Type B pancreatic cell (in vitro differentiated cells): ENCODE measurements at regions not wholly inside any gene's neighbourhood (a gene's known extent, or its start where the extent isn't known, plus 50 kb on each side); places are given as distances from the start of the nearest gene placed in this dataset.

Experiments
- DNase-seq: peaks from one replicate; pipeline ENCODE4 v3.0.0; 2021; ENCODE audit warnings: mixed read lengths; ENCODE audit not compliant: unreplicated experiment; ENCODE audit errors: extremely low spot score
- H3K27ac Mint-ChIP-seq: 2 replicates; pipeline ENCODE4 v1.8.0; 2021; ENCODE audit warnings: mild to moderate bottlenecking, mixed read lengths
- H3K27me3 Mint-ChIP-seq: 2 replicates; pipeline ENCODE4 v1.8.0; 2021; ENCODE audit warnings: mixed read lengths
- H3K36me3 Mint-ChIP-seq: 2 replicates; pipeline ENCODE4 v1.8.0; 2021; ENCODE audit warnings: mixed read lengths
- H3K4me1 Mint-ChIP-seq: one replicate; pipeline ENCODE4 v1.8.0; 2021; ENCODE audit warnings: mixed read lengths; ENCODE audit not compliant: unreplicated experiment
- H3K4me3 Mint-ChIP-seq: 2 replicates; pipeline ENCODE4 v1.8.0; 2021; ENCODE audit warnings: mild to moderate bottlenecking, mixed read lengths
- H3K9me3 Mint-ChIP-seq: 2 replicates; pipeline ENCODE4 v1.8.0; 2021; ENCODE audit warnings: mixed read lengths
- TF ChIP-seq, protein P1 (sequence below): fragments of 200-600 bp; sonication (generic); conservative IDR thresholded peaks from 2 replicates; pipeline ENCODE4 v1.5.0; 2021; ENCODE audit warnings: antibody characterized with exemption, mild to moderate bottlenecking

DNA sequence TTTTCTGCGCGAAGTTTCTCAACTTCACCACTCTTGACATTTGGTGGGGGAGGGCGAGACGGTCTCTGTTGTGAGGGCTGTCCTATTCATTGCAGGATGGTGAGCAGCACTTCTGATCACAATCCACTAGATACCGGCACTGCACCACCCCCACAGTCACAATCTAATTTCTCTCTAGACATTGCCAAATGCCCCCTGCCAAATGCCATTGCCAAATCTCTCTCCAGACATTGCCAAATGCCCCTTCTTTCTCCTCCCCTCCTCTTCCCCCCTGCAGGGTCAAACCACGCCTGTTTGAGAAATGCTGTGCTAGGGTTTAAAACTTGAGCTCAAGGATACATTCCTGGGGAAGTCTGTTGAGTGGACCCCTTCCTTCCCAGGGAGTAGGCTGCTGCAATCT lies 603.5 kb upstream of the CDH4 start:
- DNase-seq = no peak
- no peaks in the 10 kb centered on the region for H3K4me1 Mint-ChIP-seq
- H3K4me3 Mint-ChIP-seq = no peak overlapping the region
- TF ChIP-seq, protein P1, sequence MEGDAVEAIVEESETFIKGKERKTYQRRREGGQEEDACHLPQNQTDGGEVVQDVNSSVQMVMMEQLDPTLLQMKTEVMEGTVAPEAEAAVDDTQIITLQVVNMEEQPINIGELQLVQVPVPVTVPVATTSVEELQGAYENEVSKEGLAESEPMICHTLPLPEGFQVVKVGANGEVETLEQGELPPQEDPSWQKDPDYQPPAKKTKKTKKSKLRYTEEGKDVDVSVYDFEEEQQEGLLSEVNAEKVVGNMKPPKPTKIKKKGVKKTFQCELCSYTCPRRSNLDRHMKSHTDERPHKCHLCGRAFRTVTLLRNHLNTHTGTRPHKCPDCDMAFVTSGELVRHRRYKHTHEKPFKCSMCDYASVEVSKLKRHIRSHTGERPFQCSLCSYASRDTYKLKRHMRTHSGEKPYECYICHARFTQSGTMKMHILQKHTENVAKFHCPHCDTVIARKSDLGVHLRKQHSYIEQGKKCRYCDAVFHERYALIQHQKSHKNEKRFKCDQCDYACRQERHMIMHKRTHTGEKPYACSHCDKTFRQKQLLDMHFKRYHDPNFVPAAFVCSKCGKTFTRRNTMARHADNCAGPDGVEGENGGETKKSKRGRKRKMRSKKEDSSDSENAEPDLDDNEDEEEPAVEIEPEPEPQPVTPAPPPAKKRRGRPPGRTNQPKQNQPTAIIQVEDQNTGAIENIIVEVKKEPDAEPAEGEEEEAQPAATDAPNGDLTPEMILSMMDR = no peak
- no peak overlapping the region for H3K27ac Mint-ChIP-seq
- peaks cover 18% of the 10 kb centered on the region for H3K27me3 Mint-ChIP-seq
- H3K36me3 Mint-ChIP-seq = no peaks in the 10 kb centered on the region
- H3K9me3 Mint-ChIP-seq = no peaks in the 10 kb centered on the region

DNA sequence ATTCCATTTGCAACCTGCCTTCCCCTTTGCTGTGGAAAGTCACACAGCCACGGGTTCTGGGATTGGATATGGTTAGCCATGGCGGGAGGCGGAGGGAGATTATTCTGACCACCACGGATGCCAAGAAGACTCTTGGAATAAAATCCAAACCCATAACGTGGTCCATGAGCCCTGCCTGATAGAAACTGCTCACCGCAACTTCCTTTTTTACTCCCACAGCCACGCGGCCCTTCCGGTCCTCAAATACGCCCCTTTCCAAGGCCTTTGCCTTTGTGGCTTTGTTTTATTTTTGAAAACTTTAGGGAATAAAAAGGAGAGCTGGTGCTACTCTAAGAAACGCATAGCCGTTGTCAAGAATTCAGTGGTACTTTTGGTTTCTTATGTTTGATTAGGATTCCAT lies 602.5 kb upstream of the CDH4 start:
- Mint-ChIP-seq H3K4me1 (no peaks in the 10 kb centered on the region), H3K9me3 (no peaks in the 10 kb centered on the region), H3K36me3 (no peaks in the 10 kb centered on the region), H3K27me3 (peaks cover 18% of the 10 kb centered on the region), H3K27ac (no peak overlapping the region), H3K4me3 (no peak overlapping the region)
- DNase-seq = no peak
- TF ChIP-seq, protein P1 = no peak

DNA sequence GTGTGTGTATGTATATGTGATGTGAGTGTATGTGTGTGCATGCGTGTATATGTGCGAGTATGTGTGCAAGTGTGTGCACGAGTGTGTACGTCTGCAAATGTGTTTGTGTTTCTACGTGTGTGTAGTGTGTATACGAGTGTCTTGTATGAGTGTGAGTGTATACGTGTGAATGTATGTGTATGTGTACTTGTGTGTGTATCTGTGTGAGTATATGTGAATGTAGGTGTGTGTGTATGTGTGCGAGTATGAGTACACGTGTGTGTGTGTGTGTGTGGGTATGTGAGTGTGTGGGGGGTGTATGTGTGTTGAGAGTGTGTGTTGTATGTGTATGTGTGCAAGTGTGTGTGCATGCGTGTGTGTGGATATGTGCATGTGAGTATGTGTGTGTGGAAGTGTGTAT lies 602.0 kb upstream of the CDH4 start:
- H3K9me3 Mint-ChIP-seq = peaks cover under 1% of the 10 kb centered on the region
- no peak overlapping the region for H3K27ac Mint-ChIP-seq
- H3K4me3 Mint-ChIP-seq = no peak overlapping the region
- H3K36me3 Mint-ChIP-seq = no peaks in the 10 kb centered on the region
- DNase-seq = no peak
- no peaks in the 10 kb centered on the region for H3K4me1 Mint-ChIP-seq
- H3K27me3 Mint-ChIP-seq = peaks cover 14% of the 10 kb centered on the region
- TF ChIP-seq, protein P1 = no peak

DNA sequence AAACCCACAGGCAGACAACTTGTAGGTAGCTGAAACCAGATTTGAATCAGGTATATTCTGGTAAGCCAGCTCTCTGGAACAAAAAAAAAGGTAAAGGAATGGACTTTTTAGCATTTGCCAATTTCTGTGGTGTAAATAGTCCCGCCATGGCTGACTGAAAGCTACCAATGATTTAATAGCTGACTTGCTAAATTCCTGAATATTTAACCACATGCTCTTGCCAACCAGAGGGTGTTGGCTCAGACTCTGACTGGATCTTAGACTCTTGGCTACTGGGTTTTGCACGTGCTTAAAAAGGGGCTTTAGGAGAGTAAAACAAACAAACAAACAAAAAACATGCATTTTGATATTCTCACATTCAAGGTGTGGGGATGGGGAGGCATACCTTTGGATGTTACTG lies 600.0 kb upstream of the CDH4 start:
- Mint-ChIP-seq H3K36me3 (no peaks in the 10 kb centered on the region), H3K4me3 (no peak overlapping the region), H3K27ac (no peak overlapping the region), H3K9me3 (peaks cover 5% of the 10 kb centered on the region), H3K27me3 (peaks cover 10% of the 10 kb centered on the region), H3K4me1 (no peaks in the 10 kb centered on the region)
- DNase-seq = no peak
- TF ChIP-seq, protein P1 = no peak

DNA sequence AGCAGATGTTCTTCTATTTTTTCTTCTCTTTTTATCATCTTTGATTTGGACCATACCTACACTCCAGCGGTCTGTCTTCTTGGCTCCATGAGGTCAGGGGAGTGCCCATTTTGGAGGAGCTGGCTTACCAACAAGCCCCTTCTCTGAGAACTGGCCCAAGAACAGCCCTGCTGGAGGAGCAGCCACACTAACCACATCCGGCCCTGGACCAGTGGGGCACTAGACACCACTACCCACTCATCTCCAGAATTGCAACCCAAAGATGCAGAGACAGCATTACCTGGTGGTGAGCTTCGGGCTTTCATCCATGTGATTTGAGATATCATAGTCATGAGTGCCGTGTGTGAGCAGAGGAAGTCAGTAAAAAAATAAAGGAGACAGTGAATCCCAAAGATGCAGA lies 599.4 kb upstream of the CDH4 start:
- TF ChIP-seq, protein P1 = no peak

DNA sequence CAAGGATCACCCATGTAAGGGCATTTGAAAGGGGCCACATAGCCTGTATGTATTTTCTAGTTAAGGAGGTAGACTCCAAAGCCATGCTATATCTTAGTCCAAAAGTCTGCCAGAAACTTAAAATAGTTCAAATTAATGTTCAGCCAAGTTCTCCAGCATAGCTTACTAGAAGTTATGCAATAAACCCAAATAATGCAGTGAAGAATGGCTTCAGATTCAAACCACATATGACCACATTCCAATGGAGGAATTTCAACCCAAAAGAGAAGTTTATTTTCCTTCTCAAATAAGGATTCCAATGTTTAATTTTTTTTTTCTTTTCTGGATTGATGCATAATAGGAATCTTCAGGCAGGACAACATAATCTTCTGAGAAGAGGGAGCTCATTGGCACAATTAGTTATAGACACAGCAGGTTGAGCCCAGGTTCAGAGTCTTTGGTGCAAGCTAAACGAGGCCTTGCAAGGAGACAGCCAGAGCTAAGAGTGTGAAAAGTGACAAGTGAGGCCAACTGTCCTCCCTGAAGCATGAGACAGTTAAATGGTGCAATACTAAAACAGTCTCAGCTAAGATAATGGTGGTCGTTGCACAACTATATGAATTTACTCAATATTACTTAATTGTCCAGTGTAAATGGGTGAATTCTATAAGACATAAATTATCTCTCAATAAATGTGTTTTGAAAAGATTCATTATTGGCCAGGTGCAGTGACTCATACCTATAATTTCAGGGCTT lies 598.8 kb upstream of the CDH4 start:
- peaks cover 5% of the 10 kb centered on the region for H3K9me3 Mint-ChIP-seq
- no peak overlapping the region for H3K4me3 Mint-ChIP-seq
- H3K27me3 Mint-ChIP-seq = peaks cover 10% of the 10 kb centered on the region
- no peak overlapping the region for H3K27ac Mint-ChIP-seq
- TF ChIP-seq, protein P1 = no peak
- DNase-seq = no peak
- no peaks in the 10 kb centered on the region for H3K4me1 Mint-ChIP-seq
- no peaks in the 10 kb centered on the region for H3K36me3 Mint-ChIP-seq

More for the DNA sequence above, 599.4 kb upstream of the CDH4 start:
- H3K27me3 Mint-ChIP-seq = peaks cover 10% of the 10 kb centered on the region
- peaks cover 5% of the 10 kb centered on the region for H3K9me3 Mint-ChIP-seq
- no peak overlapping the region for H3K27ac Mint-ChIP-seq
- no peaks in the 10 kb centered on the region for H3K36me3 Mint-ChIP-seq
- no peaks in the 10 kb centered on the region for H3K4me1 Mint-ChIP-seq
- DNase-seq = no peak
- H3K4me3 Mint-ChIP-seq = no peak overlapping the region
